Immature natural killer cell (primary cell): ENCODE measurements at regions not wholly inside any gene's neighbourhood (a gene's known extent, or its start where the extent isn't known, plus 50 kb on each side); places are given as distances from the start of the nearest gene placed in this dataset.
"Not testable (repeated sequence)": the region's sequence is repeated elsewhere in the genome, so short reads cannot be mapped to it uniquely, and the experiment has no call there.

Source experiments
- DNase-seq, 3 donors: peaks; one replicate each; pipeline ENCODE4 v3.0.0; 2022; ENCODE audit warnings: mixed read lengths in 1 of 3
- H3K27ac Mint-ChIP-seq, 6 donors: one replicate each; pipeline ENCODE4 v1.8.0; 2020; ENCODE audit warnings: mixed read lengths in 6 of 6, mild to moderate bottlenecking in 5 of 6, inconsistent platforms in 4 of 6, moderate library complexity in 3 of 6
- H3K27me3 Mint-ChIP-seq, 3 donors: one replicate each; pipeline ENCODE4 v1.8.0; 2020 to 2021; ENCODE audit warnings: low read depth in 3 of 3, mild to moderate bottlenecking in 3 of 3, mixed read lengths in 3 of 3, moderate library complexity in 3 of 3, inconsistent platforms in 1 of 3
- H3K36me3 Mint-ChIP-seq, 3 donors: one replicate each; pipeline ENCODE4 v1.8.0; 2020; ENCODE audit warnings: mixed read lengths in 3 of 3, inconsistent platforms in 2 of 3, mild to moderate bottlenecking in 2 of 3
- H3K4me1 Mint-ChIP-seq, 2 donors: one replicate each; pipeline ENCODE4 v1.8.0; 2020; ENCODE audit warnings: inconsistent platforms in 2 of 2, mild to moderate bottlenecking in 2 of 2, mixed read lengths in 2 of 2, moderate library complexity in 1 of 2
- H3K4me3 Mint-ChIP-seq, 5 donors: one replicate each; pipeline ENCODE4 v1.8.0; 2020; ENCODE audit warnings: mild to moderate bottlenecking in 5 of 5, mixed read lengths in 5 of 5, inconsistent platforms in 3 of 5, moderate library complexity in 3 of 5
- H3K9me3 Mint-ChIP-seq, 6 donors: one replicate each; pipeline ENCODE4 v1.8.0; 2020; ENCODE audit warnings: mild to moderate bottlenecking in 6 of 6, mixed read lengths in 6 of 6, inconsistent platforms in 4 of 6, moderate library complexity in 3 of 6

DNA sequence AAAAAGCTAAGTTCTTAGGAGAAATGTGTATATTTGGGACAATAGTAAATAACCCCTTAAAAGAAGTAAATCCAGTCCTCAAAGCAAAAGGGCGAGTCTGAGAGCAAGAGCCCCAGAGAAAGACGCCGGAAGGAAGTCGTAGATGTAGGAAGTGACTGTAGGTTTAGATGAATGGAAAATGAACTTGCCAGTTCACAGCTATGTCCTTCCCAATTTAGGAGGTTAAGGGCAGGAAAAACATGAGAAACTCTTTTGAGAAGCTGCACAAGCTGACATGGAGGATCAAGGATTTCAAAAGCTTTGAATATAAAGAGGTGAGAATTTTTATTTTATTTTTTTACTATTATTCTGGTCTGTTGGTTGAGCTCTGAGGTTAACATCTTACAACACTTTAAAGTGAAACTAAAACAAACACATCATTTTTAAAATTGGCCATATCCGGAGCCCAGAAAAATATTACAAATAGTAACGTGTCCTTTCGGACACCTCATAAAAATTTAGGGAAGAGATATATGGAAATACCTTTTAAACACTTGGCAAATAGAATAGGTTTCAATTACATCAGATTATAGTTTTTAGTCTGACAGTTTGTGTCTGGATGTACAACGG, 1178.6 kb downstream of the MRPL39 start:
- Mint-ChIP-seq H3K36me3 (no peaks in the 10 kb centered on the region), H3K27me3 (peaks cover 0 to 5% (median 0%) of the 10 kb centered on the region in 3 donors), H3K4me1 (peaks cover 33 to 59% of the 10 kb centered on the region in 2 donors), H3K9me3 (peaks cover 0 to 4% (median 0%) of the 10 kb centered on the region in 6 donors), H3K4me3 (peak overlapping the region; percentile 87 to 98 (median 93)), H3K27ac (peak overlapping the region; percentile 87 to 96 (median 94))
- DNase-seq = peak; percentile 52 to 60 (median 53)

DNA sequence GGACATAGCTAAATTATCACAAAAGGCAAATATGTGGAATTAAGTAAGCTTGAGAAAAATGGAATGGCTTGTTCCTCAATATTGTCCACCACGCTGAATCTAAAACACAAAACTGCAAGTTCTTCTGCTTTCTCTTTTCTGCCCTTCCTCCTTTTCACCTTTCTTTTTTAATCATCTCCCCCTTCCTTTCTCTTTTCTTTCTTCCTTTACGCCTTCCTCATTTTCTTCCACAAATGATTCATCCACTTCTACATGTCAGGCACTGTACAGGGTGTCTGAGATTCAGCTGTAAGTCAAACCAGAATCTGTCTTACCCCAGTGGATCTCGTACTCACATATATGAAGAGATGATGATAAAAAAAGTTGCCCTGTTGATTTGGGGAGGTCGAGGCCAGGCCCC, 1182.5 kb downstream of the MRPL39 start:
- no peak overlapping the region for H3K4me3 Mint-ChIP-seq
- DNase-seq = no peak

DNA sequence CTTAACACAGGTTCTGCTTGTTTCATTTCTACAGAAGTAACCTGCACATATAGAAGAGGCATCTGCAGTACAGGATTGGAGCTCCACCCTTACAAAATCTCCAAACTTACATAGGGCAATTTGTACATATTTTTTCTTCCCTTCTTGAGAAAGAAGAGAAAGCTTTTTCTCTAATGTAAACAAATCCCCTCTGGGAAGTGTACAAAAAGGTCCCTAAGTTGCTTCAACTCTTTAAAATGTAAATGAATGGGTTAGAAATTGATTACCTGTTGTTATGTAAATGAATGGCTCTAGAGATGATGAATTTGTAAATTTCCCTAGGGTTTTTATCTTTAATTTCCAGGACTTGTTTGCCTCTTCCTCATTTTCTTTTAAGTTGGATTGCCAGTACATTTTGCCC, 1183.7 kb downstream of the MRPL39 start:
- peaks cover 0 to 5% (median 1%) of the 10 kb centered on the region in 3 donors for H3K27me3 Mint-ChIP-seq
- peaks cover 0 to 4% (median 0%) of the 10 kb centered on the region in 3 donors for H3K36me3 Mint-ChIP-seq
- peaks cover 8 to 10% of the 10 kb centered on the region in 2 donors for H3K4me1 Mint-ChIP-seq
- no peak overlapping the region for H3K4me3 Mint-ChIP-seq
- no peak overlapping the region for H3K27ac Mint-ChIP-seq
- H3K9me3 Mint-ChIP-seq = peaks cover 8 to 25% (median 12%) of the 10 kb centered on the region in 6 donors
- DNase-seq = no peak

More for the DNA sequence above, 1182.5 kb downstream of the MRPL39 start:
- Mint-ChIP-seq H3K27ac (no peak overlapping the region), H3K36me3 (peaks cover 0 to under 1% (median 0%) of the 10 kb centered on the region in 3 donors), H3K27me3 (peaks cover 0 to 4% (median 0%) of the 10 kb centered on the region in 3 donors), H3K9me3 (peaks cover under 1 to 17% (median 3%) of the 10 kb centered on the region in 6 donors), H3K4me1 (peaks cover 15 to 23% of the 10 kb centered on the region in 2 donors)

DNA sequence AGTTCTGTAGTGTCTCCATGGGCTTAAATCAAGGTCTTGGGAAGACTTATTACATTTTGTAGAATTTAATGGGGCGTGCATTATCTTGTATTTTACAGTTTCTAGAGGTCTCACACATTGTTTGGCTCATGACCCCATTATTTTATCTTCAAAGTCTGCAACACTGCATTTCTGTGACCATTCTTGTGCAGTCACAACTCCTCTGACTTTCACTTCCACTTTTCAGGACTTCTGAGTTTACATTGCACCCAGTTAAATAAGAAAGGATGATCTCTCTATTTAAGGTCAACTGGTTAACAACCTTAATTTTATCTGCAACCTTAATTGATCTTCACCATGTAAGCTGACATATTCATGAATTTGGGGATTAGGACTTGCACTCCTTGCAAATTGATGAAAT, 1186.6 kb downstream of the MRPL39 start:
- no peak overlapping the region for H3K27ac Mint-ChIP-seq
- no peak for DNase-seq
- H3K36me3 Mint-ChIP-seq = peaks cover 0 to 4% (median 0%) of the 10 kb centered on the region in 3 donors
- H3K27me3 Mint-ChIP-seq = peaks cover 3 to 4% (median 3%) of the 10 kb centered on the region in 3 donors
- no peak overlapping the region for H3K4me3 Mint-ChIP-seq
- H3K4me1 Mint-ChIP-seq = no peaks in the 10 kb centered on the region
- H3K9me3 Mint-ChIP-seq = peaks cover 8 to 26% (median 13%) of the 10 kb centered on the region in 6 donors

DNA sequence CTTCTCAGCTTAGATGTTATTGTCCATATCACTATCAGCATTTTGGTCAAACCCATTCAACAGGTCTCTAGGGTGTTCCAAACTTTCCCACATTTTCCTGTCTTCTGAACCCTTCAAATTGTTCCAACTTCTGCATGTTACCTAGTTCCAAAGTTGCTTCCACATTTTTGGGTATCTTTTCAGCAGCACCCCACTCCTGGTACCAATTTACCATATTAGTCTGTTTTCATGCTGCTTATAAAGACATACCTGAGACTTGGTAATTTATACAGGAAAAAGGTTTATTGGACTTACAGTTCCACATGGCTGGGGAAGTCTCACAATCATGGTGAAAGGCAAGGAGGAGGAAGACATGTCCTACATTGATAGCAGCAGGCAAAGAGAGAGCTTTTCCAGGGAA, 1187.6 kb downstream of the MRPL39 start:
- not testable (repeated sequence) for H3K27me3 Mint-ChIP-seq
- H3K9me3 Mint-ChIP-seq = peaks cover 8 to 26% (median 13%) of the 10 kb centered on the region in 6 donors

DNA sequence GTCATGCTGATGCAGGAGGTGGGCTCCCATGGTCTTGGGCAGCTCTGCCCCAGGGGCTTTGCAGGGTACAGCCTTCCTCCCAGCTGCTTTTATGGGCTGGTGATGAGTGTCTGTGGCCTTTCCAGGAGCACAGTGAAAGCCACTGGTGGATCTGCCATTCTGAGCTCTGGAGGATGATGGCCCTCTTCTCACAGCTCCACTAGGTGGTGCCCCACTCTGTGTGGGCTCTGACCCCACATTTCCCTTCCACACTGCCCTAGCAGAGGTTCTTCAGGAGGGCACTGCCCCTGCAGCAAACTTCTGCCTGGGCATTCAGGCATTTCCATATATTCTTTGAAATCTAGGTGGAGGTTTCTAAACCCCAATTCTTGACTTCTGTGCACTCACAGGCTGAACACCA, 1188.6 kb downstream of the MRPL39 start:
- no peak for DNase-seq
- H3K36me3 Mint-ChIP-seq = peaks cover 0 to 4% (median 0%) of the 10 kb centered on the region in 3 donors
- H3K4me1 Mint-ChIP-seq = no peaks in the 10 kb centered on the region
- peaks cover 2 to 4% (median 3%) of the 10 kb centered on the region in 3 donors for H3K27me3 Mint-ChIP-seq
- no peak overlapping the region for H3K4me3 Mint-ChIP-seq
- peaks cover 8 to 26% (median 16%) of the 10 kb centered on the region in 6 donors for H3K9me3 Mint-ChIP-seq
- no peak overlapping the region for H3K27ac Mint-ChIP-seq

More for the DNA sequence above, 1187.6 kb downstream of the MRPL39 start:
- DNase-seq, H3K36me3 Mint-ChIP-seq, H3K4me3 Mint-ChIP-seq, H3K27ac Mint-ChIP-seq, H3K4me1 Mint-ChIP-seq: not testable (repeated sequence)

DNA sequence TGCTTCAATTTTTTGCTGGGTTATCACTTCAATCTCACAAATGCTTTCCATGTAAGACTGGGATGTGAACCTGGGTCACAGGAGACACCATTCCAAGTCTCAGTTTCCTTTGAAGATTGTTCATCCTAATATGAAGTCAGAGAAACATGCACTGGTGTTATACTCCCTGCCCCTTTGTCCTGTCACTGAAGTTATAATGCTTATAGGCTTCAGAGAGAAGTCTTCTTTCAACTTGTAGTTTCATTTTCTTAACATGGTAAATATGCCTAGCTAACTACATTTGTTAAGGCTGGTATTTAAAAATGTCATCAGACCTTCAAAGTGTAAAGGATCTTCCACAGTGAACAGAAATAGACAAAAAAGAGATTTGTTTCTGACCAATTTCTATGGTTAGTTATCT, 1195.9 kb downstream of the MRPL39 start:
- Mint-ChIP-seq H3K27ac (no peak overlapping the region), H3K4me3 (peak overlapping the region in 1 of 5 donors; percentile 23), H3K27me3 (peaks cover 0 to 7% (median 0%) of the 10 kb centered on the region in 3 donors), H3K36me3 (no peaks in the 10 kb centered on the region), H3K4me1 (peaks cover 4 to 12% of the 10 kb centered on the region in 2 donors), H3K9me3 (peaks cover 0 to 11% (median 2%) of the 10 kb centered on the region in 6 donors)
- no peak for DNase-seq

DNA sequence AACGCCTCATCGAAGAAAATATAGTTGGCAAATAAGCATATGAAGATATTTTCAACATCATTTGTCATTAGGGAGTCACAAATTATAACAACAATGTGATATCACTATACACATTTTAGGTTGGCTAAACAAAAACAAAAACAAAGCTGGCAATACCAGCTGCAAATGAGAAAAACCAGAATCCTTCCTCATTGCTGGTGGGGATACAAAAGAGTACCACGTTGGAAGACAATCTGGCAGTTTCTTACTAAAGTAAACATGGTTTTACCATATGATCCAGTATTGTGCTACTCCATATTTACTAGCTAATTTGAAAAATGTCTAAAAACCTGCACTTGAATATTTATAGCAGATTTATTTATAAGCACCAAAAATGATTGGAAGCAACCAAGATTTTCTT, 1204.1 kb downstream of the MRPL39 start:
- no peak for DNase-seq
- H3K27me3 Mint-ChIP-seq = peaks cover 0 to 7% (median 0%) of the 10 kb centered on the region in 3 donors
- no peaks in the 10 kb centered on the region for H3K36me3 Mint-ChIP-seq
- no peaks in the 10 kb centered on the region for H3K4me1 Mint-ChIP-seq
- no peak overlapping the region for H3K27ac Mint-ChIP-seq
- H3K9me3 Mint-ChIP-seq = peaks cover 0 to 5% (median 0%) of the 10 kb centered on the region in 6 donors
- no peak overlapping the region for H3K4me3 Mint-ChIP-seq

DNA sequence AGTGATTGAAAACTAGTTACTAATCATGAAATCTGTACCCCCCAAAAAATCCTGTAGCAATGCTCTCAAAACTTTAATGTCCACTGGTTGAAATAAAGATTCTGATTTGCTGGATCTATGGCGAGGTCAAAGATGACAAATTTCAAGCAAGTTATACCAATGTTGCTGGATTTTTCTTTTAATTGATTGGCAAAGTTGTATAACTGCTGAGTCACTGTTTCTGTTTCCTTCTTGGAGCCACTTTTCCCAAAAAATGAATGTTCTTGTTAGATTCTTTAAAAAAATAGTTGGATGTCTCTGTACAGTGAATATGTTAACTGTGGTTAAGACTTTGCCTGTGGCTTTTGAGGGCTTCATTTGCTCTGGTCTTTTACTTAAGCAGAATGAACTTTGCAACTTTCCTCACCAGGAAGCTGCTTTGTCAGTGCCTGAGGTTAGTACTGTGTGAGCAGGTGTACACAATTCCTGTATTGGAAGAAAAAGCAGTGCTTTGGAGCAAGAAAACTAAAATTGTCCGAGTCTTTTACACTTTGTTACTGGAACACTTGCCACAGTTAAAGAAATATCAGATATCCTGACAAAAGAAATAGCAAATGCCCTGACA, 1211.9 kb downstream of the MRPL39 start:
- no peak overlapping the region for H3K27ac Mint-ChIP-seq
- no peaks in the 10 kb centered on the region for H3K27me3 Mint-ChIP-seq
- DNase-seq = no peak
- H3K4me1 Mint-ChIP-seq = no peaks in the 10 kb centered on the region
- no peaks in the 10 kb centered on the region for H3K36me3 Mint-ChIP-seq
- H3K4me3 Mint-ChIP-seq = no peak overlapping the region
- peaks cover 0 to 4% (median 0%) of the 10 kb centered on the region in 6 donors for H3K9me3 Mint-ChIP-seq

DNA sequence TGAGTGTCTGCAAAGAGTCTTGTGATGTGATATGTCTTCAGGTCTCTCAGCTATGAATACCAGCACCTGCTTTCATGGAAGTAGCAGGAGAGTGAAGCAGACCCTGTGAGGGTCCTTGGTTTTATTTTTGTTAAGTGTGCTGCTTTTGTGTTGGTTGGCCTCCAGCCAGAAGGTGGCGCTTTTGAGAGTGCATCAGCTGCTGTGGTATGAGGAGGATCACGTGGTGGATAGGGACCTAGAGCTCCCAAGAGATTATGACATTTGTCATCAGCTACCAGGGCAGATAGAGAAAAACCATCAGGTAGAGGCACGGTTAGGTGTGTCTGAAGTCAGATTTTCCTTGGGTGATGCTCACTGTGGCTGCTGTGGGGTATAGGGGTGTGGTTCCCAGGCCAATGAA, 1232.1 kb downstream of the MRPL39 start:
- Mint-ChIP-seq H3K9me3 (peaks cover 0 to 10% (median 2%) of the 10 kb centered on the region in 6 donors), H3K27ac (no peak overlapping the region), H3K27me3 (peaks cover 0 to 2% (median 0%) of the 10 kb centered on the region in 3 donors), H3K4me3 (no peak overlapping the region), H3K4me1 (no peaks in the 10 kb centered on the region), H3K36me3 (no peaks in the 10 kb centered on the region)
- peak in 2 of 3 donors; percentile 3 to 6 for DNase-seq

DNA sequence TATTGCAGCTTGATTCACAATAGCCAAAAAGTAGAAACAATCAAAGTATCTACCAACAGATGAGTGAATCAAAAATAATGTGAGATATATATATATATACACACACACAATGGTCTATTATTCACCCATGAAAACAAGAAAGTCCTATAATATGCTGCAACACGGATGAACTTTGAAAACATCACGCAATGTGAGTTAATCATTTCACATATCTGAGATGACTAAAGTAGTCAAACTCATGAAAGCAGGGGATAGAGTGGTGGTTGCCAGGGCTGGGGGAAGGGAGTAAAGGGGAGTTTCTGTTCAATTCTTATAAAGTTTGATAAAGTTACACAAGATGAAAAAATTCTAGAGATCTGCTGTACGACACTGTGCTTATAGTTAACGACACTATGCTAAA, 1234.8 kb downstream of the MRPL39 start:
- no peaks in the 10 kb centered on the region for H3K27me3 Mint-ChIP-seq
- no peak for DNase-seq
- H3K9me3 Mint-ChIP-seq = peaks cover 0 to 11% (median 2%) of the 10 kb centered on the region in 6 donors
- no peaks in the 10 kb centered on the region for H3K36me3 Mint-ChIP-seq
- H3K27ac Mint-ChIP-seq = no peak overlapping the region
- H3K4me1 Mint-ChIP-seq = no peaks in the 10 kb centered on the region
- H3K4me3 Mint-ChIP-seq = no peak overlapping the region

DNA sequence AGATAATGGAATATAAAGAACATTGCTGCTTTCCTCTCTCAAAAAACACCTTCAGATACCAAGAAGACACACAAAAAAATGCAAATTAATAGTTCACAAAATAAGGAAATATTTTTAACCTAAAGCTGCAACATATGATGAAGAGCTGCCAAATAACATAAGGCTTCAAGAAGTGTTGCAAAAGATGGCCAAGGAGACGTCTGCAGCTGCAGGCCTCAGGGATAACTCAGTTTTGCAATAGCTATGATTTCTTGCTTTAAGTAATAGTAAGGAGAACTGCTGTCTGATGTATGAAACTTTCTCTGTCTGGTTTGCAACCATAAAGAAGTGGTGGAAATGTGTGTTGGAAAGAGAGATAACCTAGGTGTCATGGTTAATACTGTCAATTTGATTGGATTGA, 1237.5 kb downstream of the MRPL39 start:
- H3K27ac Mint-ChIP-seq = no peak overlapping the region
- DNase-seq = no peak
- no peaks in the 10 kb centered on the region for H3K4me1 Mint-ChIP-seq
- no peak overlapping the region for H3K4me3 Mint-ChIP-seq
- H3K27me3 Mint-ChIP-seq = no peaks in the 10 kb centered on the region
- H3K9me3 Mint-ChIP-seq = peaks cover 0 to 8% (median 2%) of the 10 kb centered on the region in 6 donors
- H3K36me3 Mint-ChIP-seq = peaks cover 0 to 2% (median 0%) of the 10 kb centered on the region in 3 donors

DNA sequence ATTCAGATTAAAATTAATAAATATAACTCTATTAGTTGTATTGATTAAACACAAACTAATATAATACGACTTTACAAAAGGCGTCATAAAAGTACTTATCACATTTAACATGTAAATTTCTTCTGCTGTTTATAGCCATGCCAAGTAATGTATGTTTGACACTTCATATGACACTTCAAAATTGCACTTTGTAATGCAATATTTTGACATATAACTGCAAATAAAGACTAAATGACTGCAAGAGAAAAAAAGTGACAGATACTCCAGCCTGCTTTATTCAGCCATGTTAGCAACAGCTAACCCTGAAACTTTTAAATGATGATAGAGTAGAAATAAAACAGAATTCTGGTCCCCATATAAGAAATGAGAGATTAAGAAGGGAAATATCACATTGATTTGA, 1238.0 kb downstream of the MRPL39 start:
- DNase-seq = no peak
- Mint-ChIP-seq H3K9me3 (peaks cover 0 to 4% (median 1%) of the 10 kb centered on the region in 6 donors), H3K4me1 (no peaks in the 10 kb centered on the region), H3K27ac (no peak overlapping the region), H3K4me3 (no peak overlapping the region), H3K36me3 (peaks cover 0 to 2% (median 0%) of the 10 kb centered on the region in 3 donors), H3K27me3 (no peaks in the 10 kb centered on the region)

DNA sequence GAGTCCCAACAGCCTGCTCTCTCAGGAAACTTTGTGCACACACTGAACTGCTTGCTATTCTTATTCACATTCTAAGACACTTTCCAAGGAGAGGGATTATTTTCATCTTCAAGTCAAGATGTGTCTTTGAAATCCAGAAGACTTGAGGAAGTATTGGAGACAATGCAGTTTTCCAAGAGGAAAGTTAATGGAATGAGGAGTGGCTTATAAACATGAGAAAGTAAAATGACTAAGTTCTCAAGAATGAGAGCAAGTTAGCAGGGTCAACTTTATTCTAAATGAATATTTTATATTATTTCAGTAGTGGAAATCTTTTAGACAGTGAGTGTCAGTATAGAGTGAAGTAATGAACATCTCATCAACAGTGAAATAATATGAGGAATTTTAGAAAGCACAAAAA, 1239.3 kb downstream of the MRPL39 start:
- H3K27ac Mint-ChIP-seq = no peak overlapping the region
- H3K27me3 Mint-ChIP-seq = no peaks in the 10 kb centered on the region
- peaks cover 0 to 5% (median 0%) of the 10 kb centered on the region in 3 donors for H3K36me3 Mint-ChIP-seq
- no peak overlapping the region for H3K4me3 Mint-ChIP-seq
- no peaks in the 10 kb centered on the region for H3K4me1 Mint-ChIP-seq
- DNase-seq = no peak
- H3K9me3 Mint-ChIP-seq = peaks cover 0 to 7% (median 3%) of the 10 kb centered on the region in 6 donors
